A673 (cell line): ENCODE measurements at regions not wholly inside any gene's neighbourhood (a gene's known extent, or its start where the extent isn't known, plus 50 kb on each side); places are given as distances from the start of the nearest gene placed in this dataset.

Experiments used
- BruUV-seq: library from RNA; stranded (reverse); fragments of 400-500 nt; replicated peaks from 2 replicates; lab custom pipeline; 2021; lab: Mats Ljungman, UMichigan
- CTCF ChIA-PET: fragments of 300-600 bp; sonication (Branson Sonifier 250); formaldehyde crosslinking; loops from one replicate; lab custom pipeline; 2022; ENCODE audit warnings: antibody characterized with exemption; lab: Charles Lee
- POLR2A ChIA-PET: fragments of 300-600 bp; sonication (Branson Sonifier 250); formaldehyde crosslinking; loops from one replicate; lab custom pipeline; 2022; ENCODE audit warnings: antibody characterized with exemption; ENCODE audit not compliant: low non-redundant PET; lab: Charles Lee
- DNase-seq: peaks from one replicate; pipeline ENCODE4 v3.0.0-alpha.2; 2015; ENCODE audit warnings: low spot score
- H3K27ac ChIP-seq: fragments of 200-600 bp; sonication (generic); 2 replicates; pipeline ENCODE4 v1.5.1; 2016; ENCODE audit warnings: mixed run types, low read depth, mild to moderate bottlenecking, mixed read lengths, antibody characterized with exemption, low read length; ENCODE audit not compliant: poor library complexity, severe bottlenecking
- H3K27me3 ChIP-seq: fragments of 200-600 bp; sonication (generic); replicated peaks from 2 replicates; pipeline ENCODE4 v1.6.1; 2017; ENCODE audit warnings: mixed run types, low read depth, mild to moderate bottlenecking, mixed read lengths, antibody characterized with exemption, low read length; ENCODE audit not compliant: insufficient read depth, poor library complexity
- H3K36me3 ChIP-seq: fragments of 200-600 bp; sonication (generic); 2 replicates; pipeline ENCODE4 v1.6.1; 2016; ENCODE audit warnings: mixed run types, mild to moderate bottlenecking, mixed read lengths, antibody characterized with exemption, low read length; ENCODE audit not compliant: insufficient read depth, poor library complexity, severe bottlenecking
- H3K4me1 ChIP-seq: fragments of 200-600 bp; sonication (generic); 2 replicates; pipeline ENCODE4 v1.6.1; 2017; ENCODE audit warnings: mixed run types, mild to moderate bottlenecking, mixed read lengths, antibody characterized with exemption, low read length; ENCODE audit not compliant: insufficient read depth, poor library complexity, severe bottlenecking
- H3K4me3 ChIP-seq: fragments of 200-600 bp; sonication (generic); 2 replicates; pipeline ENCODE4 v1.5.1; 2016; ENCODE audit warnings: low read depth, mixed run types, mild to moderate bottlenecking, mixed read lengths, low read length; ENCODE audit not compliant: poor library complexity, severe bottlenecking
- H3K9me3 ChIP-seq: fragments of 200-600 bp; sonication (generic); 2 replicates; pipeline ENCODE4 v1.6.1; 2016; ENCODE audit warnings: mixed run types, low read depth, mild to moderate bottlenecking, mixed read lengths, antibody characterized with exemption, low read length; ENCODE audit not compliant: poor library complexity, severe bottlenecking
- EZH2 ChIP-seq: fragments of 200-600 bp; sonication (generic); IDR thresholded peaks from 2 replicates; pipeline ENCODE4 v1.6.1; 2017; ENCODE audit warnings: borderline replicate concordance, low read depth, mild to moderate bottlenecking, mixed read lengths, antibody characterized with exemption, low read length; ENCODE audit not compliant: poor library complexity, severe bottlenecking
- intact Hi-C: fragments of 100-400 bp; cut with micrococcal nuclease; formaldehyde crosslinking; loops from one replicate; pipeline ENCODE4 v1.10.0; 2022; ENCODE audit not compliant: unreplicated experiment
- TF ChIP-seq, protein P1 (sequence below): fragments of 300-800, 200-600 bp; sonication (generic); conservative IDR thresholded peaks from 2 replicates; pipeline ENCODE4 v1.5.1; 2017; ENCODE audit warnings: low read depth, mild to moderate bottlenecking, antibody characterized with exemption, low read length, moderate library complexity, mixed read lengths

DNA sequence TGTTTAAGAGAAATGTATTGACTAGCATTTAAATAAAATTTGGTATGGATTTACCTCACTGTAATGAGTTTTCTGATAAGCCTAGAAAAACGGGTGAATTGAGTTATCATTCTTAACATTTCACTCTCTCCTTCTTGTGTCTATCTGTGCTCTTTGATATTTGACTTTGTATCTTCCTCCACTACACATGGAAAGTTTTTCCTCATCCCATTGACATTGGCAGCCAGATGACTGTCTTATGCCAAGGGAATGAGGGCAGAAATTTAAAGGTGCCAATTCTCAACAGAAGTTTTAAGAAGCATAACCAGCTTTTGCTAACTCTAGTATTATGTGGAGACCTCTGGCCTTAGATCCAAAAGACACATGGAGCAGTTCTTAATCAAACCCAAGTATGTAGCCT is 376.6 kb downstream of the DSEL start:
- ChIA-PET CTCF (no interaction called here), POLR2A (no interaction called here)
- Histone ChIP-seq H3K27ac (no peak overlapping the region), H3K36me3 (no peaks in the 10 kb centered on the region), H3K4me3 (no peak overlapping the region), H3K27me3 (no peaks in the 10 kb centered on the region), H3K9me3 (no peaks in the 10 kb centered on the region), H3K4me1 (no peaks in the 10 kb centered on the region)
- BruUV-seq: no TSS peak
- intact Hi-C loops: no loop called here
- DNase-seq: no peak
- TF ChIP-seq, protein P1, sequence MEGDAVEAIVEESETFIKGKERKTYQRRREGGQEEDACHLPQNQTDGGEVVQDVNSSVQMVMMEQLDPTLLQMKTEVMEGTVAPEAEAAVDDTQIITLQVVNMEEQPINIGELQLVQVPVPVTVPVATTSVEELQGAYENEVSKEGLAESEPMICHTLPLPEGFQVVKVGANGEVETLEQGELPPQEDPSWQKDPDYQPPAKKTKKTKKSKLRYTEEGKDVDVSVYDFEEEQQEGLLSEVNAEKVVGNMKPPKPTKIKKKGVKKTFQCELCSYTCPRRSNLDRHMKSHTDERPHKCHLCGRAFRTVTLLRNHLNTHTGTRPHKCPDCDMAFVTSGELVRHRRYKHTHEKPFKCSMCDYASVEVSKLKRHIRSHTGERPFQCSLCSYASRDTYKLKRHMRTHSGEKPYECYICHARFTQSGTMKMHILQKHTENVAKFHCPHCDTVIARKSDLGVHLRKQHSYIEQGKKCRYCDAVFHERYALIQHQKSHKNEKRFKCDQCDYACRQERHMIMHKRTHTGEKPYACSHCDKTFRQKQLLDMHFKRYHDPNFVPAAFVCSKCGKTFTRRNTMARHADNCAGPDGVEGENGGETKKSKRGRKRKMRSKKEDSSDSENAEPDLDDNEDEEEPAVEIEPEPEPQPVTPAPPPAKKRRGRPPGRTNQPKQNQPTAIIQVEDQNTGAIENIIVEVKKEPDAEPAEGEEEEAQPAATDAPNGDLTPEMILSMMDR: no peak
- TF ChIP-seq EZH2: no peak

DNA sequence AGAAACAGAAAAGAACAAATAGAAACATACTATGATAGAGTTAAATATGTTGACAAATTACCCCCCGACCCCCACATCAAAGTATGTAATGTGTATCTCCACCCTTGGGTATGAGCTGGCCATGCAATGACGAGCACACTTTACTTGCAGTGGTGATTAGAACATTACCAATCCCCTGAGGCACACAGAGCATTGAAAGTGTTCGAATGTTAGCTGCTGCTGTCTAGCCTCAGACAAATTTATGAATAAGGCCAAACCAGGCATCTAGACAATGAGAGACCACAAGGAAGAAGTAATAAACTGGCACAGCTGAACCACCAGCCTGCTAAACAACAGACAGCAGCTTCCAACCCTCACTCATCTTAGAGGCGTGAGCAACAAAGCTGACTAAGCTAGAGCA is 380.5 kb downstream of the DSEL start:
- BruUV-seq: no TSS peak
- DNase-seq: no peak
- TF ChIP-seq, protein P1: no peak
- TF ChIP-seq EZH2: no peak
- Histone ChIP-seq H3K36me3 (no peaks in the 10 kb centered on the region), H3K27me3 (no peaks in the 10 kb centered on the region), H3K9me3 (no peaks in the 10 kb centered on the region), H3K27ac (no peak overlapping the region), H3K4me3 (no peak overlapping the region), H3K4me1 (no peaks in the 10 kb centered on the region)
- ChIA-PET POLR2A (no interaction called here), CTCF (no interaction called here)
- intact Hi-C loops: no loop called here

DNA sequence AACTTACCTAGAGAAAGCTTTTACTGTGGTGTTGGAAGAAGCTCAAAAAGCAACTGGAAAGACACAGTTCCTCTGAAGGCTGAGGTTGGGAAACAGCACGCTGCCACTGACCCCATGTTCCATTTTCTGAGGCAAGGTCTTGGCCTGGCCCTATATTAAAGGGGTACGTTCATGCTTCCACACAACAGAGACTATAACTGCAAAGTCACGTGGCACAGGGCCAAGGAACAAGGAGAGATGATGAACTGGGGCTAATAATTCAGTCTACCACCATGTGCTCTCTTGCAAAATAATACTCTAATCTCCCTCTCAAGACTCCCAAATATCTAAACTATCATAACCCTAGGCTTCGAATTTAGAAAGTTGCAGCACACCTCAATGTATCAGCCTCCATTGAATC is 381.6 kb downstream of the DSEL start:
- intact Hi-C loops: no loop called here
- H3K27me3 ChIP-seq: no peaks in the 10 kb centered on the region
- no TSS peak for BruUV-seq
- no peak for TF ChIP-seq EZH2
- TF ChIP-seq, protein P1: no peak
- no peak for DNase-seq
- H3K27ac ChIP-seq: no peak overlapping the region
- no peaks in the 10 kb centered on the region for H3K36me3 ChIP-seq
- ChIA-PET POLR2A (no interaction called here), CTCF (no interaction called here)
- H3K4me3 ChIP-seq: no peak overlapping the region
- no peaks in the 10 kb centered on the region for H3K4me1 ChIP-seq
- H3K9me3 ChIP-seq: no peaks in the 10 kb centered on the region
